ENCODE measurements at regions not wholly inside any gene's neighbourhood (a gene's known extent, or its start where the extent isn't known, plus 50 kb on each side); places are given as distances from the start of the nearest gene placed in this dataset.

- ChIA-PET POLR2A (no interaction called here), CTCF (no interaction called here)
- no peak overlapping the region for H3K27ac ChIP-seq (ENCODE audit: low read length)
- BruUV-seq (replicated peaks): no TSS peak
- DNase-seq (ENCODE audit: low read depth, low spot score): no peak
- no peaks in the 10 kb centered on the region; the same call in 1 of the 2 replicates for H3K27me3 ChIP-seq (ENCODE audit: control insufficient read depth, insufficient read depth, low read length)
- no peak overlapping the region for H3K4me3 ChIP-seq (ENCODE audit: low read depth in 2 of 2, low read length in 2 of 2)
- H3K4me1 ChIP-seq (ENCODE audit: control insufficient read depth, insufficient read depth, low read length): no peaks in the 10 kb centered on the region
- H3K36me3 ChIP-seq (ENCODE audit: control insufficient read depth, insufficient read depth, low read length): no peaks in the 10 kb centered on the region
- in situ Hi-C loops (cut with HindIII; ENCODE audit: low pct_unique_long_range_greater_than_20kb, low sequenced_read_pairs): no loop called here
- H3K9me3 ChIP-seq (ENCODE audit: control insufficient read depth, insufficient read depth, low read depth, low read length): no peaks in the 10 kb centered on the region
- intact Hi-C loops (cut with micrococcal nuclease; ENCODE audit: unreplicated experiment): no loop called here
- TF ChIP-seq POLR2AphosphoS5 (IDR thresholded peaks at IDR 0.05; ENCODE audit: low read depth, low read length): no peak
- TF ChIP-seq SIN3A (IDR thresholded peaks at IDR 0.05; ENCODE audit: borderline replicate concordance, insufficient read depth, low read depth, low read length): no peak
- TF ChIP-seq, protein P1, sequence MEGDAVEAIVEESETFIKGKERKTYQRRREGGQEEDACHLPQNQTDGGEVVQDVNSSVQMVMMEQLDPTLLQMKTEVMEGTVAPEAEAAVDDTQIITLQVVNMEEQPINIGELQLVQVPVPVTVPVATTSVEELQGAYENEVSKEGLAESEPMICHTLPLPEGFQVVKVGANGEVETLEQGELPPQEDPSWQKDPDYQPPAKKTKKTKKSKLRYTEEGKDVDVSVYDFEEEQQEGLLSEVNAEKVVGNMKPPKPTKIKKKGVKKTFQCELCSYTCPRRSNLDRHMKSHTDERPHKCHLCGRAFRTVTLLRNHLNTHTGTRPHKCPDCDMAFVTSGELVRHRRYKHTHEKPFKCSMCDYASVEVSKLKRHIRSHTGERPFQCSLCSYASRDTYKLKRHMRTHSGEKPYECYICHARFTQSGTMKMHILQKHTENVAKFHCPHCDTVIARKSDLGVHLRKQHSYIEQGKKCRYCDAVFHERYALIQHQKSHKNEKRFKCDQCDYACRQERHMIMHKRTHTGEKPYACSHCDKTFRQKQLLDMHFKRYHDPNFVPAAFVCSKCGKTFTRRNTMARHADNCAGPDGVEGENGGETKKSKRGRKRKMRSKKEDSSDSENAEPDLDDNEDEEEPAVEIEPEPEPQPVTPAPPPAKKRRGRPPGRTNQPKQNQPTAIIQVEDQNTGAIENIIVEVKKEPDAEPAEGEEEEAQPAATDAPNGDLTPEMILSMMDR (IDR thresholded peaks at IDR 0.05): no peak
- TF ChIP-seq, protein P2, sequence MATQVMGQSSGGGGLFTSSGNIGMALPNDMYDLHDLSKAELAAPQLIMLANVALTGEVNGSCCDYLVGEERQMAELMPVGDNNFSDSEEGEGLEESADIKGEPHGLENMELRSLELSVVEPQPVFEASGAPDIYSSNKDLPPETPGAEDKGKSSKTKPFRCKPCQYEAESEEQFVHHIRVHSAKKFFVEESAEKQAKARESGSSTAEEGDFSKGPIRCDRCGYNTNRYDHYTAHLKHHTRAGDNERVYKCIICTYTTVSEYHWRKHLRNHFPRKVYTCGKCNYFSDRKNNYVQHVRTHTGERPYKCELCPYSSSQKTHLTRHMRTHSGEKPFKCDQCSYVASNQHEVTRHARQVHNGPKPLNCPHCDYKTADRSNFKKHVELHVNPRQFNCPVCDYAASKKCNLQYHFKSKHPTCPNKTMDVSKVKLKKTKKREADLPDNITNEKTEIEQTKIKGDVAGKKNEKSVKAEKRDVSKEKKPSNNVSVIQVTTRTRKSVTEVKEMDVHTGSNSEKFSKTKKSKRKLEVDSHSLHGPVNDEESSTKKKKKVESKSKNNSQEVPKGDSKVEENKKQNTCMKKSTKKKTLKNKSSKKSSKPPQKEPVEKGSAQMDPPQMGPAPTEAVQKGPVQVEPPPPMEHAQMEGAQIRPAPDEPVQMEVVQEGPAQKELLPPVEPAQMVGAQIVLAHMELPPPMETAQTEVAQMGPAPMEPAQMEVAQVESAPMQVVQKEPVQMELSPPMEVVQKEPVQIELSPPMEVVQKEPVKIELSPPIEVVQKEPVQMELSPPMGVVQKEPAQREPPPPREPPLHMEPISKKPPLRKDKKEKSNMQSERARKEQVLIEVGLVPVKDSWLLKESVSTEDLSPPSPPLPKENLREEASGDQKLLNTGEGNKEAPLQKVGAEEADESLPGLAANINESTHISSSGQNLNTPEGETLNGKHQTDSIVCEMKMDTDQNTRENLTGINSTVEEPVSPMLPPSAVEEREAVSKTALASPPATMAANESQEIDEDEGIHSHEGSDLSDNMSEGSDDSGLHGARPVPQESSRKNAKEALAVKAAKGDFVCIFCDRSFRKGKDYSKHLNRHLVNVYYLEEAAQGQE (IDR thresholded peaks at IDR 0.05; ENCODE audit: insufficient read depth in 1 of 2, low read depth in 2 of 2, low read length in 1 of 2): no peak
- no peak for TF ChIP-seq TCF7L2 (IDR thresholded peaks at IDR 0.05; ENCODE audit: low read depth, low read length)
- ATAC-seq: no peak
These were observed 157.4 kb upstream of the PROX1 start for GRCh38 chr1:213830371-213830770.

DNA sequence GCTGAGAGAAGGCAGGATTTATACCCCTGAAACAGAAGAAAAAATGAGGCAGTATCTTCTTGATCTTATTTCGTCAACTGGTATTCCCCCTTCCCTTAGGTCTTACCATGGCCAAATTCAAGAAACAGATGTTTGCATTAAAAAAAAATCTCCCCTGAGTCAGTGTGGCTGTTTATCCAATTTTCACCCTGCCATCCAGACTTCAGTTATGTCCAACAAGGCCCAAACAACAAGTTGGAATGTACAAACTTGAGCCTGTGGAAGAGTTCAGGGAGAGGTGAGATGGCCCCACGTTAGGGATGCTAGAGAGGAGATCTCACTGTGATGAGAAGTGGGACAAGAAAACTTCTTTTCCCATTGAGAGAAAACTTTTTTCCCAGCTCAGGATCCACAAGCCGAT is 147.2 kb upstream of the PROX1 start:
- intact Hi-C loops (cut with micrococcal nuclease; ENCODE audit: unreplicated experiment): no loop called here
- CTCF ChIA-PET: no interaction called here
- in situ Hi-C loops (cut with HindIII; ENCODE audit: low pct_unique_long_range_greater_than_20kb, low sequenced_read_pairs): no loop called here

More for the DNA sequence above, 147.2 kb upstream of the PROX1 start:
- POLR2A ChIA-PET: no interaction called here
- Histone ChIP-seq H3K27ac (ENCODE audit: low read length) (no peak overlapping the region), H3K4me3 (ENCODE audit: low read depth in 2 of 2, low read length in 2 of 2) (no peak overlapping the region), H3K9me3 (ENCODE audit: control insufficient read depth, insufficient read depth, low read depth, low read length) (no peaks in the 10 kb centered on the region), H3K27me3 (ENCODE audit: control insufficient read depth, insufficient read depth, low read length) (no peaks in the 10 kb centered on the region), H3K36me3 (ENCODE audit: control insufficient read depth, insufficient read depth, low read length) (no peaks in the 10 kb centered on the region), H3K4me1 (ENCODE audit: control insufficient read depth, insufficient read depth, low read length) (no peaks in the 10 kb centered on the region)
- TF ChIP-seq, protein P2 (IDR thresholded peaks at IDR 0.05; ENCODE audit: insufficient read depth in 1 of 2, low read depth in 2 of 2, low read length in 1 of 2): no peak
- TF ChIP-seq, protein P1 (IDR thresholded peaks at IDR 0.05): no peak
- TF ChIP-seq SIN3A (IDR thresholded peaks at IDR 0.05; ENCODE audit: borderline replicate concordance, insufficient read depth, low read depth, low read length): no peak
- no peak for TF ChIP-seq TCF7L2 (IDR thresholded peaks at IDR 0.05; ENCODE audit: low read depth, low read length)
- no peak for TF ChIP-seq POLR2AphosphoS5 (IDR thresholded peaks at IDR 0.05; ENCODE audit: low read depth, low read length)
- no peak for ATAC-seq
- DNase-seq (ENCODE audit: low read depth, low spot score): no peak
- BruUV-seq (replicated peaks): no TSS peak

Measured in Panc1 (cell line).